ENCODE measurements at regions not wholly inside any gene's neighbourhood (a gene's known extent, or its start where the extent isn't known, plus 50 kb on each side); places are given as distances from the start of the nearest gene placed in this dataset.
"Not testable (repeated sequence)": the region's sequence is repeated elsewhere in the genome, so short reads cannot be mapped to it uniquely, and the experiment has no call there.

DNA sequence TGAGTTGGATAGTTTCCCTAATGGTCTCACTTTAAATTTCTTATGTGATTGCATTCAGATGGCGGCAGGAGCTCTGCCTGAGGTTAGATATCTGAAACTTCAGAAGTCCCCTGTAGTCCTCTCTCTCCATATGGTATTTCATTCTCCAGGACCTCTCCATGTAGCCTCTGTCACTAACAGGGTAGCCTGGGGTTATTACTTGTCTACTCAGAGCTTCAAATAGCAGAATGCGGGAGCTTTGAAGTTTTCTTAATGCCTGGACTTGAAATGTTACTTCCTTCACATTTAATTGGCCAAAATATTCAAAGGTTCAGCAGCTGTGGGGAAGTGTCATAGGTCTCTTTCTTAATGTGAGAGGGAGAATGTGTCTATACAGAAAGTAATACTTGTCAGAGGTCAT is 1370.4 kb downstream of the GRIK2 start:
- no peak for DNase-seq (ENCODE audit: low read depth in 2 of 2)

DNA sequence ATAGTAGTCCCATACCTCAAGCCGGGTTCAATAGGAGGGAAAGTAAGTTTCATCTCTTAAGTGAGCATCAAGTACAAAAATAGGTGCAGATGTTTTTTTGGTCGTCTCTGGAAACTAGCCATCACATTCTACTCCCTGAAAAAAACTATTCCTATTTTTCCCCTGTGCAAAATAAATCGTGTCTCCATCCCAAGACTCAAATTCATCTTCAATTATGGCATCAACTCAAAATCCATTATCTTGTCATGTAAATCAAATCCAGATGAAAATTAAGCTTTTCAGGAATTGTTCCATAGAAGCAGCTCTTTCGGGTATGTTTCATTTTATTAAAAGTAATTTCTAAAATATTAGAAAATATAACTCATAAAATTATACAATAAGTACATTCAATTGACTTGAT is 1368.4 kb downstream of the GRIK2 start:
- DNase-seq (ENCODE audit: low read depth in 2 of 2), result no peak

DNA sequence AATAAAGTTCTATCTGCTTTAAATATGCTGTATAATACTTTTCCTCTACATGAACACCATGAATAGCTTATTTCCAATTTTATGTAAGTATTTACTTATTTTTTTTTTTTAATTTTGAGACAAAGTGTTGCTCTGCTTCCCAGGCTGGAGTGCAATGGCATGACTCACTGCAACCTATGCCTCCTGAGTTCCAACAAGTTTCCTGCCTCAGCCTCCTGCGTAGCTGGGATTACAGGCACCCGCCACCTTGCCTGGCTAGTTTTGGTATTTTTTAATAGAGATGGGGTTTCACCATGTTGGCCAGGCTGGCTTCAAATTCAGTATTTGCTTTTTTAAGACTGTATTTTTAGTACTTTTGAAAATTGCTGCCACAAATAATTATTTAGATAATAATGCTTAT is 1365.9 kb downstream of the GRIK2 start:
- no peak for DNase-seq (ENCODE audit: low read depth in 2 of 2)

DNA sequence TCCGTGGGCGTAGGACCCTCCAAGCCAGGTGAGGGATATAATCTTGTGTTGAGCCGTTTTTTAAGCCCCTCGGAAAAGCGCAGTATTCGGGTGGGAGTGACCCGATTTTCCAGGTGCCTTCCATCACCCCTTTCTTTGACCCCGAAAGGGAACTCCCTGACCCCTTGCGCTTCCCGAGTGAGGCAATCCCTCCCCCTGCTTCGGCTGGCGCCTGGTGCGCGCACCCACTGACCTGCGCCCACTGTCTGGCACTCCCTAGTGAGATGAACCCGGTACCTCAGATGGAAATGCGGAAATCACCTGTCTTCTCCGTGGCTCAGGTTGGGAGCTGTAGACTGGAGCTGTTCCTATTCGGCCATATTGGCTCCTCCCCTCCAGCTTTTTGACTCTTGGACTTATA is 1365.0 kb downstream of the GRIK2 start:
- not testable (repeated sequence) for DNase-seq (ENCODE audit: low read depth in 2 of 2)

DNA sequence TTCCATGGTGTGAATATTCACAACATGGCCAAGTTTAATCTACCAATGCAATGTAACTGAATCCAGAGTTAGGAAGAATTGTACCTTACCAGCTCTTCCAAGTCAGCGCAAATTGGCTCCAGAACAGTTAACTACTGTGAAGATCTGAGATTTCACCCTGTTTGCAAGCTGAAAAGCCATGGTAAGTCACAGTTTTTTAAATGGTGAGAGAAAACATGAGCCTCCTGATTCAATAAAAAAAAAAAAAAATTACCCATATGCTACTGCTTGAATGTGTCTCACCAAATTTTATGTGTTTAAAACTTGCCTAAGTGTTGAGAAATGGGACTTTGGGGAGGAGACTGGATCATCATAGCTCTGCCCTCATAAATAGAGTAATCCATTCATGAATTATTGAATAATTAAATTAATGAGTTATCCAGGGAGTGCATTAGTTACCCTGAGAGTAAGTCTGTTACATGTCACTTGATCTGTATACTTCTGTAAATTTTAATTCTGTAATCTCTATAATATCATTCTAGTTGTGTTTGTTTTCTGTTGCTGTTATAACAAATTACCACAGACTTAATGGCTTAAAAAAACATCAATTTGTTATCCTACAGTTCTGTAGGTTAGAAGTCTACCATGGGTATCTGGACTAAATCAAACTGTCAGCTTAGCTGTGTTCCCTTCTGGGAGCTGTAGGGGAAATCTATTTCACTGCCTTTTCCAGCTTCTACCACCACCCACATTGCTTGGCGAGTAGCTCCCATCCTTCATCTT is 1355.9 kb downstream of the GRIK2 start:
- no peak for DNase-seq (ENCODE audit: low read depth in 2 of 2)

DNA sequence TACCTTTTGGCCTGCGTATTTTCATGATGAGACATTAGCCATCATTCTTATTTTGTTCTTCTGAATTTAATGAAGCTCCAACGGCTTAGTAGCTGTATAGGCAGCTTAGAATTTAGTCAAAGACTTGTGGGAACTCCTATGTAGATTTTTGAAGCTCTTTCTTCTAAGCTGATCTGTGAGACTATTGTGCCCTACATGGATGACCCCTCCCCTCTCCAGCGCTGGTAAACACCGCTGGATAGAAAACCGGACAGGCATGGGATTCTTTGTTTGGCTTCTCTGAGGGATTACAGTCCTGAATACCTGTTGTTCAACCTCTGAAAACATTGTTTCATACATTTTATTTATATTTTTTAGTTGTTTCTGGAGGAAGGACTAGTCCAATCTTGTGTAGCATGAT is 1353.4 kb downstream of the GRIK2 start:
- no peak for DNase-seq (ENCODE audit: low read depth in 2 of 2)

DNA sequence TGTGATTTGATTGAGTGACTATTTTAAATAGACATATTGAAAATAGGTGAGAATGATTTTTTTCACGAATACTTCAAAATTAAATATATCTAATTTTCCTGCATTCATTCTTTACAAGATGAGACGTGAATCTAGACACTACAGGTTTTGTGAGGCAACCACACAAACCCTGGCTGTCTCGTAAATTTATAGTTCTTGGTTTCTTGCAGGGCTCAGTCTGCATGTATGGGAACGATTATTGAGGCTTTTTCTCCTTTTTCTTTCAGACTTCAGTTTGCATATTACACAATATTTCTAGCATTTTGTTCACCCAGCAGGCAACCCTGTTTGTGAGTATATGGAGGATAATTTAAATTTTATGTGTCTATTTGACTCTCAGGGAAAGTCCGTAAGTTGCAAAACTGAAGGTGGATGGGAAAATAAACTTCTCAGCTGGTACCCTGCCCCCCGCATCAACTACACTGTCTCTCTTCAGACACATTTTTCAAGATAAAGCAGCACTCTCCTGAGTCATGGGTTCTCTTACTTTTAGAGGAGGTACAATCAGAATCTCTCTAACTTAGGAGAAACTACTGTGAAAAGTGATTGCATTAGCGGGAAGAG is 1349.3 kb downstream of the GRIK2 start:
- no peak for DNase-seq (ENCODE audit: low read depth in 2 of 2)

DNA sequence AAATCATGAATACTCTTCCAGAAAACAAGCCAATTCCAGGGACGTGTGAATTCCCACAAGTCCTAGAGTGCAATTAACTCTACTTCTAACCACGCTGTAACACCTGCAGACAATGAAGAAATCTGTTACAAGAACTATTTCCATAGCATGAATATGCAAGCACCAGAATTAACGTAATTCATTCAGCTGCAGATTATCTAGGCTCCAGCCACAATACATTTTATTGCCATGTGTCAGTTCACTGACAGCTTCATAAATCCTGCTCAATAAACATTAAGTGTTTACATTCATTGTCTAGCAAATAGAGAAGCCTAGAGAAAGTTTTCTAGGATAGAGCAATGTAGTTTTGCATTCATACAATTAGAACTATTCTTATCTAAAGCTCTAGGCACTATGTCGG is 1348.5 kb downstream of the GRIK2 start:
- no peak for DNase-seq (ENCODE audit: low read depth in 2 of 2)

DNA sequence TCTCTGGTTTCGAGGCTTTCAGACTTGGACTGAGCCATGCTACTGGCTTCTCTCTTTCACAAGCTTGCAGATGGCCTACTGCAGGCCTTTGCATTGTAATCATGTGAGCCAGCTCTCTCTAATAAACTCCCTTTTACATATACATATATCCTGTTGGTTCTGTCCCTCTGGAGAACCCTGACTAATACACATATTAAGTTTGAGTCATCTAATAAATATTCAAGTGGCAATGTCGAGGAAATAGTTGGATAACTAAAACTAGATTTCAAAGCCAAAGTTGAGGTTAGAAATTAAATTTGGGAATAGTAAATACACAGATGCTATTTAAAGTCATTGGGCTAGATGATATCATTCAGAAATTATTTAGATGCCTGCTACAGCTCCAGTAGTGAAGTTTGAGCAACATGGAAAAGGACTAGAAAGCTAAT is 1343.4 kb downstream of the GRIK2 start:
- DNase-seq (ENCODE audit: low read depth in 2 of 2), result no peak

DNA sequence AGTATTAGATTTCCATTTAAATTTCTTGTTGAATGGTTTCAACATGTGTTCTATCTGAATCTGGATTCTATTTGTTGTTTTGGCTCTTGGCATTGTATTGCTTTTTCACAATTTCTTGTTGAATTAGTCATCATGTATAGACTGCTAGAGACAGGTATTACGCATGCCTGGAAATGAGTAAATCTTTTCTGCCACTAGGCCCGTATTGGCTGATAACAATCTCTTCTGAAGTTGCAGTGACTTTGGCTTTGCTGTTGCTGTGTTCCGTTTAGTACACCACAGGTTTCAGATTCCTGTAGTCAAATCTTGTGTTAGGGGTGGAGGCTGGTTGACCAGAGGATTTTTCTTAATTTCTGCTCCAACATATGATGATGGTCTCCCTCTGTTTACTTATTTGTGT is 1339.4 kb downstream of the GRIK2 start:
- DNase-seq (ENCODE audit: low read depth in 2 of 2), result no peak

DNA sequence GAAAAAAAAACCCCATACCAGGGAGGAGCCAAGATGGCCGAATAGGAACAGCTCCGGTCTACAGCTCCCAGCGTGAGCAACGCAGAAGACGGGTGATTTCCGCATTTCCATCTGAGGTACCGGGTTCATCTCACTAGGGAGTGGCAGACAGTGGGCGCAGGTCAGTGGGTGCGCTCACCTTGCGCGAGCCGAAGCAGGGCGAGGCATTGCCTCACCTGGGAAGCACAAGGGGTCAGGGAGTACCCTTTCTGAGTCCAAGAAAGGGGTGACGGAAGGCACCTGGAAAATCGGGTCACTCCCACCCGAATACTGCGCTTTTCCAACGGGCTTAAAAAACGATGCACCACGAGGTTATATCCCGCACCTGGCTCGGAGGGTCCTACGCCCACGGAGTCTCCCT is 1328.6 kb downstream of the GRIK2 start:
- not testable (repeated sequence) for DNase-seq (ENCODE audit: low read depth in 2 of 2)

DNA sequence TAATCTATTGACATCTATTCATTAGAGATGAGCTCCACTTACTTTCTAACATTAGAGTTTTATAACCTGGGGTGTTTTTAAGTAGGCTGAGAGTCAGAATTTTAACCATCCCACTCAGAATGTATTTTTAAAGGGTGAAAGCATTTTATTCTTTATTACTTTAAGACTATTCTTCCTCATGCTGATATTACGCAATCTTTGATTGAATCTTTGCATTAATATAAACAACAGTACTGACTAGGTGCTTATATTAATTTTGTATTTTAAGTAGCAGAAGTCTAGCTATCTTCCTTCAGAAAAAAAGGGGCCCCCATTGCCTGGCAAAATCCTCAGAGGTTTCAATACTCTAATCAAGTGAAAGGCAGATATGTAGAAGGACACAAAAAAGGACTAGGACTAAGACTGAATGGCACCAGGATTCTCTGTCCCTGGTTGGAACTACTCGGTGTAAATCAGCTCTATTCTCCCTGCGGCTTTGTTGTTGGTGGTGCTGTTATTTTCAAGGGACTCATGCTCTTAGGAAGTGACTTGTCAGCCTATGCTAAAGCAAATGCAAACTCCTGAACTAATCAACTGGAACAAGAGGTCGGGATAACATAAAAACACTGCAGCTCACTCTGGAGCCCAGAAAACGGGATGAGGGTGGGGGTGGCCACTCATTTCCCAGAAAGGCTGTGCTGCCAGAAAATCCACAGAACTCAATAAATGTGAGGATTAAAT is 1324.4 kb downstream of the GRIK2 start:
- DNase-seq (ENCODE audit: low read depth in 2 of 2), result no peak

DNA sequence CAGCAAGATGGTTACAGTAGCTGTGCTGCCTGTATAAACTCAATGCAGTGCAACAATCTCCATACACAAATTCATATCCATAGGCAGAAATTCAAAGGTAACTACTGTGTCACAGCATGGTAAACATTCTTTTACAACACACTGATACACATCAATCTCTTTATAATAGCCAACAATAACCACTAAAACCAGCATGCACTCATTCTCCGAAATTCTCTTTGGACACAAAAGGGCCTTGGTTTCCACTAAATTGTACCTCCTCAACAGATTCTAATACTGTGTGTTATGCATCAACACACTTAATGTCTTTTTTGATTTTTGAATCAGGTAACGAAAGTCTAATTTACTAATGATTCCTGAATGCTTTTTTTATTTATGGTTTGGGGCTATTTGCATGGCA is 1323.7 kb downstream of the GRIK2 start:
- no peak for DNase-seq (ENCODE audit: low read depth in 2 of 2)

DNA sequence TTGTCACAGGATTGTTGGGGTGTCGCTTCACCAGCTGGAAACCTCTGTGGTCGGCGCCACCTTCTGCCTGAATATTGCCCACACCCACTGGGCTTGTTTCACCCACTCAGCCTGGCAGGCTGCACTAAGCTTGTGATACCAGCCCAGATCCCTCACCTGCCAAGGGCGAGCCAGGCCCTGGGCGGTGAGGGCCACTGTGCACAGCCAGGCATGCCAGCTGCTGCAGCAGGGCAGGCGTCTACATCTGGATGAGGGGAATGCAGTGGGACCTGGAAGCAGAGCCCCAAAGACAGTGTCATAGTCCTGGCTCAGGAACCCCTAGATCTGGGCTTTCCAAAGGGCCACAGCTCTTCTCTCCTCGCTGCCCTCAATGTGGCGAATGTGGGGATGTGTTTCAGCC is 1307.5 kb downstream of the GRIK2 start:
- DNase-seq (ENCODE audit: low read depth in 2 of 2), result no peak

DNA sequence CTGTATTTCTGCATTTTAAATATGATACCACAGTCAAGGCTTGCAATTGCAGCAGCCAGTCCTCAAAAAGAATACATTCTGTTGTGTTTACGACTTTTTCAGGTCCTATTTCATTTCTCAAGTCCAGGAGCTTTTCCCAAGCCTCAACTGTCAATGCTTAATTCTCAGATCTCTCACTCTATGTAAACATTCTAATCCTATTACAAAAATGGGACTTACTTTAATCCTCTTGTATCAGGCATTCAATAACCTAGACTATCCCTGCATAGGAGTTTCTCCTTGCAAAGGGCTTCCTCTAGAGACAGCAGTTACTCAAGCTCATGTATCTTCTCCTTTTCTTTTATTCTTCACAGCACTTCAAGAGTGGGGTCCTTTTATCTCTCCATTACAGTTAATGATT is 1293.0 kb downstream of the GRIK2 start:
- no peak for DNase-seq (ENCODE audit: low read depth in 2 of 2)

DNA sequence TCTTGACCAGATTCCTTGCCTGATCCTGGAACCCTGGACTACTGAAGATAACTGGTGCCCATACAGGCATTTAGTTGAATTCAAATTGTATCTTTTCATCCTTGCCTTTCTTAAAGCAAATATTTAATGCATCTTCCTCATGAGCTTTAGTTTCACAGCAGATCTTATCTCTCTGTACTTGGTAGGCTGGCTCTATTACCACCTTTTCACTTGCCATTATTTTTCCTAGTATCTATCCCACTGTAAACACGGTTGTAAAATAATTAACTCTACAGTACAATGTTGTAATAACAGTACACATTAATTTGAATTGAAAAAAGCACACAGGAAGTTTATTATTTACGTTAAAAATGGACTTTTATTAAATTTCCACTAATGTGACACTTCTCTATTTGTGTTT is 1286.9 kb downstream of the GRIK2 start:
- DNase-seq (ENCODE audit: low read depth in 2 of 2), result no peak

DNA sequence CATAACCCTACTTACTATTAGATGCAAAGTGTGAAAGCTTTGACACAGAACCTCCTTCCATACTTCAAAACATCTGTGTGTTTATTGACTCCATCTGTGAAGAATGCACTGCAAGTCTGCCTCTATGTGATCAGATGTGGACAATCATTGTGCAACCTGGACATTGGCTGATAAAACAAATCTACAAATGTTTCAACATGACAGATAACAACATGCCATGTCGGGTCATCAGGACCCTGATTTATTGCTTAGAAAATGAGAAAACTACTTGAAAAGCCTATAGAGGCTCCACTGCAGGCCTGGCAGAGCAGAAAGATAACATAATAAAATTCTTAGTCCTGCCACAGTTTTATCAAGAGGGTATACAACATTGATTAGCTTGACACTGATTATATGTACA is 1286.4 kb downstream of the GRIK2 start:
- no peak for DNase-seq (ENCODE audit: low read depth in 2 of 2)

DNA sequence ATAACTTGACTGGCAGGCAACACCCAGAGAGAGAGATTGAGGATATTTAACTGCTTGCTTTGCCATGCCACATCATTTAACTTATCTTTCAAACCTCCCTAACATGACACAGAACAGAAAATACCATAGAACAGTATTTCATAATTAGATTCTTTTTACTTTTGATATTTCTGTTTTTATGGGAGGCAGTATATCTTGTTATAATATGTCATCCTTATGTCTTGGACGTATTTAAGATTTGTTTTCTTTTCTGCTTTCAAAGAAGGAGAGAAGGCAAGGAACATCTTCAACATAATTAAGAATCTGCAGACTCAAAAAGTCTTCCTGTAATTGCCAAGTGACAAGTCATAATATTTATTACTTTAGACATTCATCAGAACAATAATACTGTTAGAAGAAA is 1283.7 kb downstream of the GRIK2 start:
- no peak for DNase-seq (ENCODE audit: low read depth in 2 of 2)

DNA sequence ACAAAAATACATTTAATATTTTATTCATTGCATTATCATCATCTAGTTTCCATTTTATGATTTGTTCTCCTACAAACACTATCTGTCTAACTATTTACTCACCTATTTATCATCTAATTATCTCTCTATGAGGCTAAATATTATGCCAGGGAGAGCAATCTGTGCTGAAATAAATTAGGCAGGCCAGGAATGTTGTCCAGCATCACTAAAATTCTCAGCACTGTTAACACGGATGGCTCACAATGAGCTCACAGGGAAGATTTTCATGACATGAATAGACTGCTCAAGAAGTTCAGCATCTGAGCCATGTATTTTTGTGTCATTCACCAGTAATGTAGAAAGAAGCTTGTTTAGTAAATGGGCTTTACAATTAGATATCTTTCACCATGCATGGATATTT is 1277.2 kb downstream of the GRIK2 start:
- DNase-seq (ENCODE audit: low read depth in 2 of 2), result no peak

DNA sequence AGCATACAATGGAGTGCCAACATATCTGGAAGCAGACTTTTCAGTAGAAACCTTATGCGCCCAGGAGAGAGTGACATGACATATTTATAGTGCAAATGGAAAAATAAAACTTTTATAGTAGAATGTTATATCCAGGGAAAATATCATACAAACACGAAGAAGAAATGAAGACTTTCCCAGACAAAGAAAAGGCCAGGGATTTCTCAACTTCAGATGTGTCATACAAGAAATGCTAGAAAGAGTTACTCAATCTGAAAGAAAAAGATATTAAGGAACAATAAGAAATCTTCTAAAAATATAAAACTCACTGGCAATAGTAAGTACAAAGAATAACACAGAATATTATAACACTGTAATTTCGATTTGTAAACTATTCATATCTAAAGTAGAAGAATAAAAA is 1269.3 kb downstream of the GRIK2 start:
- DNase-seq (ENCODE audit: low read depth in 2 of 2), result no peak

DNA sequence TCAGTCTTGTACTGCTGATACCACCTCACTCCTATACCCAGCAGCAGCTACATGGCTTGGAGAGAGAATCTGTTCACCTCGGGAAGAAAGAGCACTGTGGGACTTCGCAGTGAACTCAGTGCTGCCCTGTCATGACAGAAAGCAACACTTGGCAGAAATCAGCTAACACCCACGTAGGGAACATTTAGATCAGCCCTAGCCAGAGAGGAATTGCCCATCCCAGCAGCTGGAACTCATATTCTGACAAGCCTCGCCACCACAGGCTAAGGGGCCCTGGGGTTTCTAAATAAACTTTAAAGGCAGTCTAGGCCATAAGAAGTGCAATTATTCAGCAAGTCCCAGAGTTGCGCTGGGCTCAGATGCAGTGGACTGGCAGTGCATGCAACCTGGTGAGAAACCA is 1266.8 kb downstream of the GRIK2 start:
- DNase-seq (ENCODE audit: low read depth in 2 of 2), result no peak

DNA sequence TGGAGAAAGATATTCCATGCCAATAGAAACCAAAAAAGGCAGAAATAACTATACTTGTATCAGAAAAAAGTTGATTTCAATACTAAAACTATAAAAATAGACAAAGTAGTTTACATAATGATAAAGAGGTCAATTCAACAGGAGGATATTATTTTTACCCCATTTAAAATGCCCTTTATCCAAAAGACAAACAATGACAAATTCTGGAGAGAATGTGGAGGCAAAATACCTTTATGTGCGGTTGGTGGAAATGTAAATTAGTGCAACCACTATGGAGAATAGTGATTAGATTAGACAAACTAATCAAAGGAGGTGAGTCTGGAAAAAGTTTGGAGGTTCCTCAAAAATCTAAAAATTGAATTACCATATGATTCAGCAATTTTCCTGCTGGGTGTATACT is 1262.3 kb downstream of the GRIK2 start:
- no peak for DNase-seq (ENCODE audit: low read depth in 2 of 2)

DNA sequence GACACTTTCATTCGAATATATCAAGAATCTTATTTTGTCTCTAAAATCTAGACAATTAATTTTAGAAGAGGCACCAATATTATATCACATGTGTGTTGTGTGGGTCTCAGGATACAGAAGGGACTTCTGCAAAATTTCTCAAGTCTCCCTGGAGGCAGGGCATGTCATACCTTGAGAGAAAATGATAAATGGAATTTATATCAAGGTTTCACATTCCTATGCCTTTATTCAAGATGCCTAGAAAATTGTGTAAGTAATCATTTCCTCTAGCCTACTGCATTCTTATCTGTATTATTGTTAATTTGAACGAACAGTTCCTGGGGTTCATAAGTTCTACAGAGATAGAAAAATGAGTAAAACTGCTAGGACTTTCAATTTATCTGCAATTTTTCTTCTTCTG is 1247.9 kb downstream of the GRIK2 start:
- DNase-seq (ENCODE audit: low read depth in 2 of 2), result no peak

Measured in stimulated activated CD8-positive, alpha-beta memory T cell treated with anti-CD3 and anti-CD28 coated beads, Interleukin-2, amount 100 ng/mL, for 1 hour (primary cell).